PC-3 (cell line): ENCODE measurements at regions not wholly inside any gene's neighbourhood (a gene's known extent, or its start where the extent isn't known, plus 50 kb on each side); places are given as distances from the start of the nearest gene placed in this dataset.

ENCODE experiments used
- ATAC-seq: fragments of 200-7000 bp; cut with Tn5 transposase; 2 replicates; pipeline ENCODE4 v1.9.1; 2020; ENCODE audit warnings: mild to moderate bottlenecking, moderate library complexity
- BruUV-seq: library from RNA; stranded (reverse); fragments of 400-500 nt; replicated peaks from 2 replicates; lab custom pipeline; 2021; lab: Mats Ljungman, UMichigan
- CTCF ChIA-PET: fragments of 300-600 bp; sonication (Branson Sonifier 250); formaldehyde crosslinking; loops from one replicate; lab custom pipeline; 2022; ENCODE audit warnings: antibody characterized with exemption; lab: Charles Lee
- POLR2A ChIA-PET: fragments of 300-600 bp; sonication (Branson Sonifier 250); formaldehyde crosslinking; loops from one replicate; lab custom pipeline; 2022; ENCODE audit warnings: antibody characterized with exemption; ENCODE audit not compliant: unreplicated experiment; lab: Charles Lee
- DNase-seq: peaks from one replicate; pipeline ENCODE4 v3.0.0-alpha.2; 2015
- H2AFZ ChIP-seq: fragments of 300-600 bp; sonication (generic); 2 replicates; pipeline ENCODE4 v1.6.0; 2016; ENCODE audit warnings: antibody characterized with exemption, low read length
- H3F3A ChIP-seq: fragments of 300-600 bp; sonication (generic); one replicate; pipeline ENCODE4 v1.6.0; 2017; ENCODE audit warnings: antibody characterized with exemption, low read length, control low read depth, mild to moderate bottlenecking; ENCODE audit not compliant: unreplicated experiment
- H3K27ac ChIP-seq: fragments of 300-600 bp; sonication (generic); 2 replicates; pipeline ENCODE4 v1.5.1; 2016; ENCODE audit warnings: mild to moderate bottlenecking, low read length
- H3K27me3 ChIP-seq: fragments of 300-600 bp; sonication (generic); 2 replicates; pipeline ENCODE4 v1.6.1; 2016; ENCODE audit warnings: low read length, mixed read lengths
- H3K36me3 ChIP-seq: fragments of 300-600 bp; sonication (generic); 2 replicates; pipeline ENCODE4 v1.6.1; 2016; ENCODE audit warnings: low read depth, mixed run types, low read length, mixed read lengths
- H3K4me1 ChIP-seq: fragments of 300-600 bp; sonication (generic); 2 replicates; pipeline ENCODE4 v1.5.1; 2016; ENCODE audit warnings: low read length; ENCODE audit not compliant: insufficient read depth
- H3K4me2 ChIP-seq: fragments of 300-600 bp; sonication (generic); 2 replicates; pipeline ENCODE4 v1.6.0; 2016; ENCODE audit warnings: low read length
- H3K4me3 ChIP-seq: fragments of 300-600 bp; sonication (generic); 2 replicates; pipeline ENCODE4 v1.5.1; 2016; ENCODE audit warnings: mild to moderate bottlenecking, low read length, mixed read lengths
- H3K79me2 ChIP-seq: fragments of 300-600 bp; sonication (generic); 2 replicates; pipeline ENCODE4 v1.6.1; 2017; ENCODE audit warnings: low read length, mixed read lengths
- H3K9ac ChIP-seq: fragments of 300-600 bp; sonication (generic); 2 replicates; pipeline ENCODE4 v1.6.0; 2016; ENCODE audit warnings: mild to moderate bottlenecking, low read length
- H3K9me2 ChIP-seq: fragments of 300-600 bp; sonication (generic); replicated peaks from 2 replicates; pipeline ENCODE4 v1.6.1; 2016; ENCODE audit warnings: mixed run types, low read length, mixed read lengths
- H3K9me3 ChIP-seq: fragments of 300-600 bp; sonication (generic); 2 replicates; pipeline ENCODE4 v1.6.1; 2016; ENCODE audit warnings: low read length, mixed read lengths
- H4K20me1 ChIP-seq: fragments of 300-600 bp; sonication (generic); 2 replicates; pipeline ENCODE4 v1.6.1; 2016; ENCODE audit warnings: low read length, mixed read lengths
- CTCF ChIP-seq: fragments of 300-600 bp; sonication (generic); conservative IDR thresholded peaks from 2 replicates; pipeline ENCODE4 v1.5.1; 2017; ENCODE audit warnings: antibody characterized with exemption, low read depth, mild to moderate bottlenecking, low read length
- EZH2 ChIP-seq: fragments of 300-600 bp; sonication (generic); IDR thresholded peaks from one replicate; pipeline ENCODE4 v1.6.1; 2017; ENCODE audit warnings: antibody characterized with exemption, mild to moderate bottlenecking, low read length; ENCODE audit not compliant: unreplicated experiment
- EZH2phosphoT487 ChIP-seq: fragments of 300-600 bp; sonication (generic); IDR thresholded peaks from 2 replicates; pipeline ENCODE4 v1.6.1; 2018; ENCODE audit warnings: mild to moderate bottlenecking, antibody characterized with exemption, low read length, borderline replicate concordance
- intact Hi-C: fragments of 100-400 bp; cut with micrococcal nuclease; formaldehyde crosslinking; loops from 2 replicates; pipeline ENCODE4 v1.9.0; 2023

GRCh38 chr3:39750712-39751111 lies 58.7 kb upstream of the MYRIP start:
- ATAC-seq (no peak), DNase-seq (no peak)
- H3F3A ChIP-seq, result no peaks in the 10 kb centered on the region
- BruUV-seq, result no TSS peak
- TF ChIP-seq EZH2phosphoT487 (no peak), EZH2 (no peak), CTCF (no peak)
- H3K27me3 ChIP-seq, result no peaks in the 10 kb centered on the region
- no peaks in the 10 kb centered on the region for H3K4me1 ChIP-seq
- intact Hi-C loops, result no loop called here
- H3K27ac ChIP-seq, result no peak overlapping the region
- H3K36me3 ChIP-seq, result no peaks in the 10 kb centered on the region
- no peak overlapping the region for H2AFZ ChIP-seq
- CTCF ChIA-PET, result no interaction called here
- no peaks in the 10 kb centered on the region for H3K9me3 ChIP-seq
- no peaks in the 10 kb centered on the region for H3K9me2 ChIP-seq
- H3K9ac ChIP-seq, result no peak overlapping the region
- POLR2A ChIA-PET, result no interaction called here
- no peaks in the 10 kb centered on the region for H4K20me1 ChIP-seq
- H3K79me2 ChIP-seq, result no peaks in the 10 kb centered on the region
- no peak overlapping the region for H3K4me2 ChIP-seq
- no peak overlapping the region for H3K4me3 ChIP-seq

GRCh38 chr3:39751286-39751685 lies 58.1 kb upstream of the MYRIP start:
- POLR2A ChIA-PET, result no interaction called here
- no peak overlapping the region for H2AFZ ChIP-seq
- CTCF ChIA-PET, result no interaction called here
- H3K4me2 ChIP-seq, result no peak overlapping the region
- H3F3A ChIP-seq, result no peaks in the 10 kb centered on the region
- H3K27ac ChIP-seq, result no peak overlapping the region
- BruUV-seq, result no TSS peak
- H3K9ac ChIP-seq, result no peak overlapping the region
- no peaks in the 10 kb centered on the region for H3K79me2 ChIP-seq
- no peaks in the 10 kb centered on the region for H3K4me1 ChIP-seq
- H3K36me3 ChIP-seq, result no peaks in the 10 kb centered on the region
- no peaks in the 10 kb centered on the region for H3K9me2 ChIP-seq
- H3K27me3 ChIP-seq, result no peaks in the 10 kb centered on the region
- intact Hi-C loops, result no loop called here
- H4K20me1 ChIP-seq, result no peaks in the 10 kb centered on the region
- no peak overlapping the region for H3K4me3 ChIP-seq
- ATAC-seq (no peak), DNase-seq (no peak)
- TF ChIP-seq CTCF (no peak), EZH2 (no peak), EZH2phosphoT487 (no peak)
- no peaks in the 10 kb centered on the region for H3K9me3 ChIP-seq

GRCh38 chr3:39752019-39752637 lies 57.3 kb upstream of the MYRIP start:
- H3K9me2 ChIP-seq, result no peaks in the 10 kb centered on the region
- H3K9me3 ChIP-seq, result no peaks in the 10 kb centered on the region
- H3K27ac ChIP-seq, result no peak overlapping the region
- ChIA-PET POLR2A (no interaction called here), CTCF (no interaction called here)
- no peak overlapping the region for H3K4me2 ChIP-seq
- no peaks in the 10 kb centered on the region for H4K20me1 ChIP-seq
- no peak for DNase-seq
- H3K36me3 ChIP-seq, result no peaks in the 10 kb centered on the region
- intact Hi-C loops, result no loop called here
- no peaks in the 10 kb centered on the region for H3K79me2 ChIP-seq
- H3K9ac ChIP-seq, result no peak overlapping the region
- no peaks in the 10 kb centered on the region for H3F3A ChIP-seq
- TF ChIP-seq EZH2phosphoT487, result no peak
- no peak for TF ChIP-seq CTCF
- TF ChIP-seq EZH2, result no peak
- H3K4me3 ChIP-seq, result no peak overlapping the region
- no peaks in the 10 kb centered on the region for H3K27me3 ChIP-seq
- BruUV-seq, result no TSS peak
- no peaks in the 10 kb centered on the region for H3K4me1 ChIP-seq
- H2AFZ ChIP-seq, result no peak overlapping the region
- no peak for ATAC-seq
